ENCODE measurements at regions not wholly inside any gene's neighbourhood (a gene's known extent, or its start where the extent isn't known, plus 50 kb on each side); places are given as distances from the start of the nearest gene placed in this dataset.

- TF ChIP-seq SUZ12 (IDR thresholded peaks at IDR 0.05) (no peak), ARNT (IDR thresholded peaks at IDR 0.05) (no peak), HDGF (IDR thresholded peaks at IDR 0.05; ENCODE audit: borderline replicate concordance) (no peak), FOXK2 (IDR thresholded peaks at IDR 0.05) (no peak), LEF1 (IDR thresholded peaks at IDR 0.05; ENCODE audit: borderline replicate concordance) (no peak), FOXM1 (IDR thresholded peaks at IDR 0.05; ENCODE audit: borderline replicate concordance) (no peak), TARDBP (IDR thresholded peaks at IDR 0.05) (no peak), SP1 (IDR thresholded peaks at IDR 0.05) (no peak), CTBP1 (IDR thresholded peaks at IDR 0.05; ENCODE audit: borderline replicate concordance) (no peak), FOXA1 (IDR thresholded peaks at IDR 0.05) (no peak), PKNOX1 (IDR thresholded peaks at IDR 0.05) (no peak), ZNF384 (IDR thresholded peaks at IDR 0.05) (no peak), BHLHE40 (IDR thresholded peaks at IDR 0.05; ENCODE audit: borderline replicate concordance) (no peak)
These were observed 501.0 kb downstream of the IGSF11 start for GRCh38 chr3:118533676-118534075.
